Activated CD4-positive, alpha-beta T cell treated with anti-CD3 and anti-CD28 coated beads, Interleukin-2, amount 50 U/mL, for 16 hours (primary cell): ENCODE measurements at regions not wholly inside any gene's neighbourhood (a gene's known extent, or its start where the extent isn't known, plus 50 kb on each side); places are given as distances from the start of the nearest gene placed in this dataset.
"Not testable (repeated sequence)": the region's sequence is repeated elsewhere in the genome, so short reads cannot be mapped to it uniquely, and the experiment has no call there.

Source experiments
- DNase-seq: peaks from one replicate; pipeline ENCODE4 v3.0.0-alpha.2; 2020

GRCh38 chr2:111455016-111456015 lies 334.6 kb downstream of the BCL2L11 start:
- not testable (repeated sequence) for DNase-seq

- DNase-seq, result not testable (repeated sequence)
Observed at GRCh38 chr2:111457191-111457590, 336.5 kb downstream of the BCL2L11 start.

- not testable (repeated sequence) for DNase-seq
Observed at GRCh38 chr2:111460901-111461300, 340.2 kb downstream of the BCL2L11 start.

GRCh38 chr2:111461831-111462230 lies 341.1 kb downstream of the BCL2L11 start:
- DNase-seq, result not testable (repeated sequence)

DNA sequence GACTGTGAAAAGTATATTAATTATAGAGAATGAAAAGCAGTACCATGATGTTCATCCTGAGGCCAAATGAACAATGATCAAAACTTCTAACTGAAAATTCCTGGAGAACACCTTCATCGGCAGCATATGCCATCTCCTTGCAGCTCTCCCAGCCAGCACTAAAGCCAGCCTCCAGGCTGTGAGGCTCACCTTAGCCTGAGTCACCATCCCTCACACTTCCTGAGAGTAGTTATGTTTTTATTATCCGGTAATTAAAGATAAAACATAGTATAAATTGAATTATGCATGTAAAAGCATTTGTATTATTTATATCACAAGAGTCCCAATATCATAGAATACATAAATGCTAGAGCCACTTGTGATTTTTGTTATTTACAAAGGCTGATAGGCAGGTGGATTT lies 341.9 kb downstream of the BCL2L11 start:
- not testable (repeated sequence) for DNase-seq

DNA sequence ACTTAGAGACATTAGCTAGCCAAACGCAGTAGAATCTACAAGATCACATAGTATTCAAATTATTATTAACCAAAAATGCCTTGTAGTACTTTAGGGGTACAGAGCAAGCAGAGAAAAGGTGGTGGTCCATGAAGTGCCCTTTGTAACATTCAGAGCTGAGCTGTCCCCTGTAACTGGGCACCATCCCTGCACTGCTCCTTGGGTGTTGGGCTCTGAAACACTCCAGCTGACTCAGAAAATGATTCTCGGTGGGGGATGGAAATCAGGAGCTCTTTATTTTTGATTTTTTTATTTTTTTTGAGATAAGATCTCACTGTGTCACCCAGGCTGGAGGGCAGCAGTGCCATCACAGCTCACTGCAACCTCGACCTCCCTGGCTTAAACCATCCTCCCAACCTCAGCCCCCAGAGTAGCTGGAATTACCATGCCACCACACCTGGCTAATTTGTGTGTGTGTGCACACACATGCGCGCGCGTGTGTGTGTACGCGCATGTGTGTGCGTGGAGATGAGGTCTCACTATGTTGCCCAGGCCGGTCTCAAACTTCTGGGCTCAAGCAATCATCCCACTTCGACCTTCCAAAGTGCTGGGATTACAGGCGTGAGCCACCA lies 342.6 kb downstream of the BCL2L11 start:
- not testable (repeated sequence) for DNase-seq

GRCh38 chr2:111463956-111464355 lies 343.2 kb downstream of the BCL2L11 start:
- DNase-seq, result peak; percentile 48

- not testable (repeated sequence) for DNase-seq
Observed at GRCh38 chr2:111464367-111464766, 343.7 kb downstream of the BCL2L11 start.

- not testable (repeated sequence) for DNase-seq
Observed at GRCh38 chr2:111465521-111465920, 344.8 kb downstream of the BCL2L11 start.

- DNase-seq, result not testable (repeated sequence)
Observed at GRCh38 chr2:111466744-111467143, 346.0 kb downstream of the BCL2L11 start.

DNA sequence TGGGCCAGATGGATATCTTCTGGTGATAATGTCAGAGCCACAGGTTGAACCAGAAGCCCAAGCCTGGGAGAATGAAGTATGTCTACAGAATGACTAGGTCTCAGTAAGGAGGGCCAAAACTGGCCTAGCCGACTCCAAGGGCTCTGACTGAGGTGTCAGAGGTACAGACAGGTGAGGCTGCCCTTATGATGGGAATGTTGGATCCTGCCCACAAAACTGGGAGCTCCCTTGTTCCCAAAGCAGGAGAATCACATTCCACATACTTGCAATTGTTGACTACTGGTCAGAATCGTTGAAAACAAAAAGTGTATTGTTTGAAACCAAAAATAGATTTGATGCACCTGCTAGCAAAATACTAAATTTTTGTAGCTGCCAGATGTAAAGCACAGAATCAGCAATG lies 350.2 kb downstream of the BCL2L11 start:
- not testable (repeated sequence) for DNase-seq

GRCh38 chr2:111471791-111472530 lies 351.2 kb downstream of the BCL2L11 start:
- DNase-seq, result not testable (repeated sequence)

GRCh38 chr2:111472844-111473403 lies 352.2 kb downstream of the BCL2L11 start:
- not testable (repeated sequence) for DNase-seq

- DNase-seq, result not testable (repeated sequence)
Observed at GRCh38 chr2:111473522-111473921, 352.8 kb downstream of the BCL2L11 start.

DNA sequence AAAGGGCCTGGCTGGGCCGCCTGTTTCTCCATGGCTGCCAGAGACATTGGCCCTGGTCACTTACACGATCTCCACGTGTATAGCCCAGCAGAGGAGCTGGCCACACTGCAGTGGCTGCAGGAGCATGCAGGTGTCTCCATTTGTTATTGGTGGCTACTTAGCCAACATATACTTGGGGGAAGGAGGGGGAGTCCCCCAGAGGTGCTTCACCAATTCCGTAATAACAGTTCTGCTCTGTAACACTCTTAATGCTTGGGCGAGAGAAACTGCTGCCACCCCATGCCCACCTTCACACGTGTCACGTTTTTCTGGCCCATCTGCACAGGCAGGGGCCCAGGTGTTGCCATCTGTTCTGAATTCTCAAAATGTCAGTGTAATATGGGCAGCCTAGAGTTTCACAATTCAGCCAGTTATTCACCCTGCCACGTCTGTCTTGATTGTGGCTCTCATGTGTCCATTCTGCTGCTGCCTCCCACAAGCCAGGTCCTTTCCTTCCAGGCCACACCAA lies 353.5 kb downstream of the BCL2L11 start:
- not testable (repeated sequence) for DNase-seq

- DNase-seq, result not testable (repeated sequence)
Observed at GRCh38 chr2:111478335-111478734, 357.6 kb downstream of the BCL2L11 start.

DNA sequence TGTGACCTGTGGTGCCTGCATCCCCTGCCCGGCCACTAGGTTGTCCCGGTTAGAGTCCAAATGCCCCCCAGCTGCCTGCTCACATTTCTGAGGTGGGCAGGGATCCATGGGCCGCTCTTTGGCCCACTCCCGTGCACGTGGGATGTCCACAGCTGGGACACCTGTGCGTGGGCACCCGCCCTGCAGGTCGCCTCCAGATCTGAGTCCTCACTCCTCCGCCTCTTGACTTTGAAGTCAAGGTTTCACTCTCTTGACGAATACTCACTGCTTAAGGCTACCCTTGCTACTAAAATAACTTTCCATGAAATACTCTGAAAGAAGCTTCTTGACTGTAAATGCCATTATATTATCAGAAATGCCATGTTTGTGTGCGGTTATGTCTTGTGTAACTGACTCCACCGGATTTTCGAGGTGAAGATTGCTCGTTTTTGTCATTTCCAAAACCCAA lies 358.2 kb downstream of the BCL2L11 start:
- DNase-seq, result peak; percentile 90

- DNase-seq, result peak; percentile 55
Observed at GRCh38 chr2:111480016-111480625, 359.4 kb downstream of the BCL2L11 start.

GRCh38 chr2:111480633-111481032 lies 359.9 kb downstream of the BCL2L11 start:
- not testable (repeated sequence) for DNase-seq

- DNase-seq, result not testable (repeated sequence)
Observed at GRCh38 chr2:111481219-111481618, 360.5 kb downstream of the BCL2L11 start.

DNA sequence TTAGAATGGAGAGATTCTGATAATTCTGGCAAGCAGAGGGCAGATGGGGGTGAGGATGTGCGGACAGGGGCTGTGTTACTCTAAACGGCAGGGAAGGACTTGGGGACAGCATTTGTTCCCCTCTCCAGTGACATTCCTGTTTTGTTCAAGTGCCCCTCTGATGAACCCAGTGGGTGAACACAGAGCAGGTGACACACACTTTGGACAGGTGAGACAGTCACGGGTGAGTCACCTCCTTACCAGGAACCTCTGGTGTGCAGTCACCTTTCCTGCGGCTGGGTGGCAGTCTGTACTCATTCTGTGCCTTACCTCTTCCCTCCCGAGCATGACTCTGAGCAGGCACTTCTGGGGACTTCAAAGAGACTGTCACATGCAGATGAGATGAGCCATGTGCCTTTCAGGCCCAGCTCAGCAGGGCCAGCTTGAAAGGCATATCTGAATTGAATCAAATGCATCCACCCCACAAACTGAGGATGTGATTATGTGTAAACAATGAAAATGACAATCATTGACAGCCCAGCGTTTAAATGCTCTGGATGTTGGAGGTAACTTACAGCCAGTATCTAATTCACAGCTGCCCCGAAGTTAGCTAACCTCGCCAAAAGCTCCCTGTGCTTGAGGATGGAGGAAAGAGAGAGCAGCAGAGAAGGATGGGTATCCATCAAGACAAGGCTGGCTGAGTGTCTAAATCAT lies 362.4 kb downstream of the BCL2L11 start:
- not testable (repeated sequence) for DNase-seq
